ENCODE measurements at regions not wholly inside any gene's neighbourhood (a gene's known extent, or its start where the extent isn't known, plus 50 kb on each side); places are given as distances from the start of the nearest gene placed in this dataset.

DNA sequence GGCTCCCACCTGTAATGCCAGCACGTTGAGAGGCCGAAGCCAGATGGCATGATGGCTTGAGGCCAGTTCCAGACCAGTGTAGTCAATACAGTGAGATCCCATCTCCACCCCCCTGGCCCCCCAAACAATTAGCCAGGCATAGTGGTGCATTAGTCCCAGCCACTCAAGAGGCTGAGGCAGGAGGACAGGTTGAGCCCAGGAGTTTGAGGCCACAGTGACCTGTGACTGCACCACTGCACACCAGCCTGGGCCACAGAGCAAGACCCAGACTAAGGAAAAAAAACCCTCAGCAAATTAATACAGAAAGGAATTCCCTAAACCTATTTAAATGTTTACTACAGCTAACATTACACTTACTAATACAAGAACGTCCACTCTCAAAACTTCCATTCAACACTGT is 424.6 kb downstream of the SHQ1 start:
- TF ChIP-seq POLR2A (IDR thresholded peaks at IDR 0.05; ENCODE audit: extremely low read depth, insufficient read length): no peak
- TF ChIP-seq, protein P1, sequence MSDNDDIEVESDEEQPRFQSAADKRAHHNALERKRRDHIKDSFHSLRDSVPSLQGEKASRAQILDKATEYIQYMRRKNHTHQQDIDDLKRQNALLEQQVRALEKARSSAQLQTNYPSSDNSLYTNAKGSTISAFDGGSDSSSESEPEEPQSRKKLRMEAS (IDR thresholded peaks at IDR 0.05; ENCODE audit: low read depth, low read length): no peak
